HG03066 (cell line): ENCODE measurements at regions not wholly inside any gene's neighbourhood (a gene's known extent, or its start where the extent isn't known, plus 50 kb on each side); places are given as distances from the start of the nearest gene placed in this dataset.

Source experiments
- ATAC-seq: cut with Tn5 transposase; IDR thresholded peaks from one replicate; pipeline ENCODE4 v1.9.1; 2021; ENCODE audit warnings: low read depth; ENCODE audit not compliant: unreplicated experiment

- ATAC-seq, result no peak
These were observed 290.8 kb upstream of the CXCR4 start for GRCh38 chr2:136408795-136409194.

- no peak for ATAC-seq
These were observed 290.0 kb upstream of the CXCR4 start for GRCh38 chr2:136407952-136408318.

- ATAC-seq, result no peak
These were observed 289.4 kb upstream of the CXCR4 start for GRCh38 chr2:136407117-136407951.

DNA sequence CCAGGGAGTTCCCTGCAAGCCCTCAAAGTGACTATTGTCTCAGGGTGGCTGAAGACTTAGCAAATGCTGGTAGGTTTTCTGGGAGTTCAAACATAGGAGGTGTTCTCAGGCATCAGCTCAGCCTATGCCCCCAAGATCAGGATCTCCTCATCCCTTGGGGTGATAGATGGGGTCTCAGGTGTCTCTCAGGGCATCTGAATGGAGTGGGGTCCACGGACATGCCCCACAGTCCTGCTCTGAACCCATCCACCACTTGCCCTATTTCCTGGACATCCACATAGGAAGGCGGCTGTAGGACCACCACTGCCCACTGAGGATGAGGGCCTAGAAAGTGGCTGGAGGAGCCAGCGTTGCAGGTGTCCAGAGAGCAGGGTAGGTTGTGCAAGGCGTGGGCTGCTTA lies 287.0 kb upstream of the CXCR4 start:
- no peak for ATAC-seq

GRCh38 chr2:136404176-136404575 lies 286.2 kb upstream of the CXCR4 start:
- no peak for ATAC-seq

- ATAC-seq, result no peak
These were observed 284.3 kb upstream of the CXCR4 start for GRCh38 chr2:136402281-136402680.

- no peak for ATAC-seq
These were observed 281.8 kb upstream of the CXCR4 start for GRCh38 chr2:136399667-136400289.

- ATAC-seq, result no peak
These were observed 277.6 kb upstream of the CXCR4 start for GRCh38 chr2:136395582-136395981.

DNA sequence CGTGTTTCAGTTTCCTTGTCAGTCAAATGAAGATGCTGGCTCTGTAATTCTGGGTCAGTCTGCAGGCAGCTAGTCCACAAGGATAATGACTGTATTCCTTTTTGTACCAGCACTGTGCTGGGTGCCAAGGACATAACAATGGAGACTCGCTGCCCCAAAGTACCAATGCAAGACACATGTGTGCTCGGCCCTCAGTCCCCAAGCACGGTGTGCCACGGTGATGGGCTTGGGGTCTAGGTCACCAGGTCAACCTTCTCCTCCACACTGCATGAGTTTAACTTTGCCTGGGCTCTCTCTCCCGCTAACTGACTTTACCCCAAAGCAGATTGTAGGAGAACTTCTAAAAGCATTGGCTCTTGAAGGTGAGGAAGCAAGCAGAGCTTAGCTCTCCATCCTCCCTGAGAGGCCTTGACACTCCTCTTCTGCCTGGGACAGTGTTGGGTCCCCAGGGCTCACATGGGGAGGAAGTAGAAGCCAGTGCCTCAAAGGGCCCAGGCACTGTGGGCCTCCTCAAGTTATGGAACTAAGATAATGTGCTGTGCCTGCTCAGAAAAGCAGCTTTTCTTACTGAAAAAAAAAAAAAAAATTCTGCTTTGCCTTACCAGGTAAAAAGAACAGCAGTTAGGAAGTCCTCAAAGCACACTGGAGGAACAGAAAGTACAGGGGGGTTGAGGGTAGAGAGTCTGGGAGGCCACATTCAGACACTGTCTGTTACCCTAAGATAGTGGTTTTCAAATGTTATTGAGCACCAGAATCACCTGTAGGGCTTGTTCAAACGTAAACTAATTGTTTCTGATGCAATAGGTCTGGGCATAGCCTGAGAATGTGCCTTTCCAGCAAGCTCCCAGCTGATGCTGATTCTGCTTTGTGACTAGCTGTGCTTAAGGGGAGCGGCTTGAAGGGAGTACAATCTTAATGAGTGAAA lies 276.4 kb upstream of the CXCR4 start:
- ATAC-seq, result peak; percentile 73

DNA sequence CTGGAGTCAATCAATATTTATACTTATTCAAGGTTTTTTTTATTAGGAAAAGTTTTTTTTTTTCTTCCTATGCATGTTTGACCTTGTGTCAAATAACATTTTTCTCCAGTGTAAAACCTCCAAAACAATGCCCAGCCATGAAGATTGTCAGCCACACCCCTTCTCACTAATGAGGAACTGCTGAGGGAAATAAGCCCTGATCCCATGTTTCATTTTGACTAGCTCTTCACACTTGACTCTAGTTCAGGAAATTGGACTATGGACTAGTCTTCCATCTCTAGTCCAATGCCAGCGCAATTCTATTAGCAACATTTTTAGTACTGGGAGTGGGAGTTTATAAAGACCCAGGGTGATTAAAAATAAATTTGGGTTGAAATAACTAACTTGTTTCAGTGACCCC lies 275.6 kb upstream of the CXCR4 start:
- ATAC-seq, result no peak

DNA sequence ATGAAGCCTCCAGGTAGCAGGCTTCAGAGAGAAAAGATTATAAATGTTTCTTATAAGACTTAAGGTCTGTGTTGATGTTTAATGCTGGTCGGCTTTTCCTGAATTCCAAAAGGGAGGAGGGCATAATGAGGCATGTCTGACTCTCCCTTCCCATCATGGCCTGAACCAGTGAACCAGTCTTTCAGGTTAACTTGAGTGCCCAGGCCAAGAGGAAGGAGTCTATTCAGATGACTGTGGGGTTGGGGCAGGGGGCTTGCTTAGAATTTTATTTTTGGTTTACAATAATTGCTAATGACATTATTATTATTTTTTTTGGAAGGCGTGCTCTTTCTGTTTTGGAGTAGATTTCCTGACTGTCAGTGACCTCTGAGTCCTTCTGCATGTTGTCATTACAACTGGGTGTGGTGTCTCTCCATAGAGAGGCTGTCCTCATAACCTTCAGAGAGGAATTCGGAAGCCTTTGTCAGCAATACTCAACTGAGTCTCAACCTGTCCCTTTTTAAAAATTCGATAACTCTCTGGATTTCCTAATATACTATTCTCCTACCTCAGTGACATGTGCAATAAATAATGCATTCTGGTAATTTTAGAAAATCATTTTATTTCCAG lies 275.1 kb upstream of the CXCR4 start:
- no peak for ATAC-seq

DNA sequence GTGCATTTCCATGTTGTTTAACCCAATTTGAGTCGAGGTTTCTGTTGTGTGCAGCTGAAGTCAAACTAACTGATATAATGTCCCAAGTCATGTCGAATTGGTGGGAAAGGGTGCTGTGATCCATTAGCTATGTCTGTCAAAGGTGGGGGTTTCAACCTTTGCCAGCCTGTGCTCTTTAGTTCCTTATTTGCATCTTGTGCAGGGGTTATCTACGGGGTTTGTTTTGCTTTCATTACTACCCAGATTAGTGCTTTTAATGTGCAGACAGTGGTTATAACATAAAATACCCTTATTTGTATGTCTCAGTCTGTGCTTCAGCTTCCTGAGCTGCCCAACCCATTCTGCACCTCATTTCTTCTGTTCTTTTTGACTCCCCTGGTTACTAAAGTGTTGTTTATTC lies 271.9 kb upstream of the CXCR4 start:
- peak; percentile 68 for ATAC-seq

DNA sequence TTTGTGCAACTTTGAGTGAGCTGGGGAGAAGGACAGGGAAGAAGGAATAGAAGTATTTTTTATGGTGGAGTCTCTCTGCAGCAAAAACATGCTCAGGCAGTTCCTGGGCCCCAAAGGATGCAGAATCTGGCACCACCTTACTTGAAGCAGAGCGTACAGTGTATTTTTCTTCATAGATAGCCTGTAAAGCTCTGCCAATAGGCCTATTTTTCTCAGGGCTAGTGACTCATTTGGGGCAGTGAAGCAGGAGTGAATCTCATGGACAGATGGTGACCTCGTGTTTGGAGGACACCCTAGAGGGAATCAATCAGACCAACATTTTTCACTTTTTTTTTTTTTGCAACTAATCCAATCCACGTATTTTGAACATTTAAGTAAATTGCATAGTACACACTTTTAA lies 268.1 kb upstream of the CXCR4 start:
- ATAC-seq, result no peak

- ATAC-seq, result peak; percentile 31
These were observed 266.8 kb upstream of the CXCR4 start for GRCh38 chr2:136384531-136385303.

DNA sequence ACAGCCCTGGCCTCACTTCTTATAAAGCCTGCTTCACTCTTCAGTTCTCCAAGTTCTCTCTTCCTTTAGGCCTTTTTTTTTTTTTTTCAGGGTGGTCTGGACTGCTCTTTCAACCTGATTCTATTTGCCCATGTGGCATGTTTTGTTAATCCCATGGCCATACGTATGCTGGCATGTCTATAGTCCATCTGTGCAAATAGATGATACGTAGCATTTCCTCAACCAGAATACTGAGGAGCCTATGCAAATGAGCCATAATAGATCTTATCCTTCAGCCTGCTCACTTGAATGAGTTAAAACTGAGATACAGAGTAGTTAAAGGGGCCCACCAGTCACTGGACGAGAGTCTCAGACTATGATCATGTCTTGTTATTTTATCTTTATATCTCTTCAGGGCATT lies 265.2 kb upstream of the CXCR4 start:
- ATAC-seq, result no peak

DNA sequence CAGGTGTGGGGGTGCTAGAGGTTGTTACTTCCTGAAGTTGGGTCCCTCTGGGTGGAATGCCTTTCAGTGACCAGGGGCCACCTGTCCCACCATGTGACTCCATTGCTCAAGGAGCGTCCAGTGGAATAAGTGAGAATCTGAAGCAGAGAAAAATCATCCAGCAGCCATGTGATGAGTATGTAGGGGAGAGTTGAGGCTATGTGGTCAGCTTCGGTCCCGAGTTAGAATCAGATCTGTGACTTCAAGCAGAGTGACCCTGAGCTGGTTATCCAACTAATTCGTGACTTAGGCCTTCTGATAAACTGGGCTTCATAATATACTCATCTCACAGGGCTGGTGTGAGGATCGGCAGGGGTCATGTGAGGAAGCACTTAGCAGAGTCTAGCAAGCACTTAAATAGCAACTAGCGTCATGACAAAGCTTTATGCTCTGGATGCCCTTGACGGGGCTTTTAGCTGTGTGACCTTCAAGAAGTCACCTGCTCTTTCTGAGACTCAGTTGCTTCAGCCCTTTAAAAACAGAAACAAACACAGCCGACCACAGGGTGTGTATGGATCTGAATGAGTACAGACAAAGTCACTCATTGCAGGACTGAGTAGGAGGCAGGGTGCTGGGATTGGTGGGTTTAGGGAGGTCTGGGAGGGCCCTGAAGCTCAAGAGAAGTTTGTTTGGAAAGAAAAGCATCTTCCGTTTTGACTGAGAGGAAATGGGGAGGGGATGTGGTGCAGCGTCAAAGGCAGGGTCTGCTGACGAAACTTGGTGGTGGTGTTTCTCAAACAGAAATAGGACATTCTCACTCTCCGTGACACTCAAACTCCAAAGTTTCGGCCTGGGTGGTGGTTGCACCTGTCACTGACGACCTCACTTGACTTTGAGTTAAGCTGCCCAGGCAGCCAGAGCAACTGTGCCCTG lies 264.0 kb upstream of the CXCR4 start:
- ATAC-seq, result peak; percentile 81

DNA sequence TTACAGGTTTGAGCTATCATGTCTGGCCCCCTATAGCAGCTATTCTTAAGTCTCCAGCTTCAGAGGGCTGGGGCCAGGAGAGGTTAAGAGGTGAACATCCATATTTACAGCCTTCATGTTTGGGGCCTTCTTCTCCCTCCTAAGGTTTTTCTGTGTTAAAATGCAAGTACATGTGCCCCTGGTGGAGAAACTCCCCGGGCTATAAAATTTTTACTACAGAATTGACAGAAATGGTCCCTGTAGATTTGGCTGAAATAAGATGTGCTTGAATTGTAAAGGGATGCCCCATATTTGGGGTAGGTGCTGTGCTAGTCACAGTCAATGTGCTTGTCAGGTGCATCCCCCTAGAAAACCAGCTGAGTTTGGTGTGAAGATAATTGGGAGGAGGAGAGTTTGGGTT lies 263.3 kb upstream of the CXCR4 start:
- ATAC-seq, result no peak

GRCh38 chr2:136378712-136379595 lies 261.0 kb upstream of the CXCR4 start:
- ATAC-seq, result no peak
